ENCODE measurements at regions not wholly inside any gene's neighbourhood (a gene's known extent, or its start where the extent isn't known, plus 50 kb on each side); places are given as distances from the start of the nearest gene placed in this dataset.

DNA sequence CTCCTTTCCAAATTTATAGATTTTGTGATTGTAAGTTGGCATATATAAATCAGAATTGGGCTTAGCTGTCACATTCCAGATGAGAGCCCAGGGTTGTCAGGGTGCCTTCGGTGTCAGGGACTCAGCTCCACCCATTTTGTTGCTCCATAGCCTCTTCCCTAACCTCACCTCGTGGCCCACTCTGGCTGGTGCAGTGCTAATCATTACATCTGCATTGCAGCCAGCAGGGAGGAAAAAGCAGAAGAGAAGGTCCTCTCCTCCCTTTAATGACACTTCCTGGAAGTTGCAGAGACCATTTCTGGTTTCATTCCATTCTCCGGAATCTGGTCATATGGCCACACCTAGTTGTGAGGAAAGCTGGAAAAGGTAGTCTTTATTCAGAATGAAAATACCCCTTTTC lies 113.3 kb downstream of the CCT6B start:
- no peak for DNase-seq (ENCODE audit: low read depth)
- TF ChIP-seq, protein P1, sequence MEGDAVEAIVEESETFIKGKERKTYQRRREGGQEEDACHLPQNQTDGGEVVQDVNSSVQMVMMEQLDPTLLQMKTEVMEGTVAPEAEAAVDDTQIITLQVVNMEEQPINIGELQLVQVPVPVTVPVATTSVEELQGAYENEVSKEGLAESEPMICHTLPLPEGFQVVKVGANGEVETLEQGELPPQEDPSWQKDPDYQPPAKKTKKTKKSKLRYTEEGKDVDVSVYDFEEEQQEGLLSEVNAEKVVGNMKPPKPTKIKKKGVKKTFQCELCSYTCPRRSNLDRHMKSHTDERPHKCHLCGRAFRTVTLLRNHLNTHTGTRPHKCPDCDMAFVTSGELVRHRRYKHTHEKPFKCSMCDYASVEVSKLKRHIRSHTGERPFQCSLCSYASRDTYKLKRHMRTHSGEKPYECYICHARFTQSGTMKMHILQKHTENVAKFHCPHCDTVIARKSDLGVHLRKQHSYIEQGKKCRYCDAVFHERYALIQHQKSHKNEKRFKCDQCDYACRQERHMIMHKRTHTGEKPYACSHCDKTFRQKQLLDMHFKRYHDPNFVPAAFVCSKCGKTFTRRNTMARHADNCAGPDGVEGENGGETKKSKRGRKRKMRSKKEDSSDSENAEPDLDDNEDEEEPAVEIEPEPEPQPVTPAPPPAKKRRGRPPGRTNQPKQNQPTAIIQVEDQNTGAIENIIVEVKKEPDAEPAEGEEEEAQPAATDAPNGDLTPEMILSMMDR (conservative IDR thresholded peaks at IDR 0.05; ENCODE audit: low read depth, low read length), result no peak
- no peak overlapping the region for H3K4me3 ChIP-seq (ENCODE audit: low read depth, low read length)

DNA sequence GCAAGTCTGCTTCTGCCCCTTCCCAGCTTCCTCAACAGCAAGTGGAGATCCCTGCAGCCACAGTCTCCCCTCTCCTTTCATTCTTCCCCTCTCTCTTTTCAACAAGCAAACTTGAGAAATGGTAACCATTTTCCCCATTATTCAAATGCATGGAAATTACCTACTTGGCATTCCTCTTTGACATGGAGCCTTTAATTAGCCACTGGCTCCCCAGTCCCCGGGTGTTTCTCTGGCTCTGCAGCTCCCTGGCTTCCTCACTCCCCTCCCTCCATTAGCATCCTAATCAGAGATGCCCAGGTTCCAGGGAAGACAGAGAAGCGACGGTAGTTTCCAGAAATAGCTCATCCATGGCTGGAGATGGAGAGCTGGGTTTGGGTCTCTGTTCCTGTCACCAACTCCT lies 116.0 kb downstream of the CCT6B start:
- no peak for DNase-seq (ENCODE audit: low read depth)
- no peak overlapping the region for H3K4me3 ChIP-seq (ENCODE audit: low read depth, low read length)
- TF ChIP-seq, protein P1 (conservative IDR thresholded peaks at IDR 0.05; ENCODE audit: low read depth, low read length), result no peak

DNA sequence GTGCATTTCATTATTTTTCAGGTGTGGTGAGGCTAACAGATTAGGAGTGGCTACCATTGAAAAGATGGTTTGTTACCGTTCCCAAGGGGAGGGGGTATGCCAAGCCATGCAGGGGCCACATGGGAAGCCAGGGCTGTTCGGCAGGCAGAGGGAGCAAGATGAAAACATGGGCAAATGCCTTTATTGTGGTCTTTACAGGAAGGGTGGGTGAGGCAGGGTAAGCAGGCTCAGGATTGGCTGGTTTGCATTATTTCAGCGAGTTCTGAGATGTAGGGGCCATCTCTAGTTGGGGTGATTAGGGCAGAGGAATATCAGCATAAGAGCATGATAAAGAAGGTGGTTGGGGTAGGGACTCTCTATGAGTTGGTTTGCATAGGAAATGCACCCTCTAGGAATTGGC lies 117.6 kb downstream of the CCT6B start:
- no peak for DNase-seq (ENCODE audit: low read depth)
- TF ChIP-seq, protein P1 (conservative IDR thresholded peaks at IDR 0.05; ENCODE audit: low read depth, low read length), result no peak
- H3K4me3 ChIP-seq (ENCODE audit: low read depth, low read length), result no peak overlapping the region

DNA sequence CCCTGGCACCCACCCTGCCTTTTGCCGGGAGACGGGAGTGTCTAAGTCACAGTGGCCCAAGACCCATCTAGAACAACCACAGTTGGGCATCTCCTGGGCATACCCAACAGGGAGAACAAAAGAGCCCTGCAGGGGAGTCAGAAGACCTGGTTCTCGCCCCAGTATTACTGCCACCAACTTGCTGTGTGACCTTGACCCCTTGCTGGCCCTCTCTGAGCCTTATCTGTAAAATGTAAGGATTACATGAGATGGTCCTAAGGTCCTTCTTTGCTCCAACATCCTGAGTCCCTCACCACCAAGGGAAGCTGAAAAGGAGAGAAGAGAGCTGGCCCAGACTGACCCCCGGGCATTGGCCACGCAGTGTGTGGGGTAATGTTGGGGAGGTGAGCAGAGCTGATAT lies 119.0 kb downstream of the CCT6B start:
- H3K4me3 ChIP-seq (ENCODE audit: low read depth, low read length), result no peak overlapping the region
- no peak for DNase-seq (ENCODE audit: low read depth)
- TF ChIP-seq, protein P1 (conservative IDR thresholded peaks at IDR 0.05; ENCODE audit: low read depth, low read length), result no peak

DNA sequence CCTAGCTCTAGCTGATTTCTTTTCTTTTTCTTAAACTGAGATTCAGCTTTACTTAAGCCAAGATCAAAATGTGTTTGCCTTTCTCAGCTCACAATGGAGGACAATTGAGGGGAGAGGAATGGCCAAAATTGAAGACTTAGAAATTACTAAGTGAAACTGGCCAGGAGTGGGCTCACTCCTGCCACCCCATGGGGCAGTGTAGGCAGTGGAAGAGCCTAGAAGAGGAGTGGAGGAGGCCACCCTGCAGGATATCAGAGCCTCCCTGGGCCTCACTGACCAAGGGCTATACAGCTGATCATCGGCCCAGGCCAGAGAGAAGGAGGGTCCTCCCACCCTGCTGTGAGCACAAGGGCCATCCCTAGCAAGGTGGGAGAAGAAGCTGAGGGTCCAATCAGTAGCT lies 119.8 kb downstream of the CCT6B start:
- no peak overlapping the region for H3K4me3 ChIP-seq (ENCODE audit: low read depth, low read length)
- TF ChIP-seq, protein P1 (conservative IDR thresholded peaks at IDR 0.05; ENCODE audit: low read depth, low read length), result peak; percentile 39
- no peak for DNase-seq (ENCODE audit: low read depth)

DNA sequence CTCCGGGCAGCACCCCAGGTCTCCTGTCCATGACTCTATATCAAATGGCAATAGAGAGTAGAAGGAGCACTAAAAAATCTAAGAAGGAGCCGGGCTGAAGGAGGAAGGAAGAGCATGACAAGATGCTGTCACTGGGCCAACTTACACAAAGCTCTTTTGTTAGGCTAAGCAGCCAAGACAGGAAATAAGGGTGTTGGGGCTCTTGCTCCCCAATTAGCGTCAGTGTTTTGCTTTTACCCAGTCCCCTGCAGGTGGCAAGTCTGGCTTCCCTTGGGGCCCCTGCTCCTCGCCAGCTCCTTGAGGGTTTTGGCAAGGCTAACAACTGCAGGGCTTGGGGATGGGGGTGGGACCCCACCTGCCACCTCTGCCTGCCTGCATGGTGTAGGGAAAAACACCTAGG lies 120.5 kb downstream of the CCT6B start:
- no peak overlapping the region for H3K4me3 ChIP-seq (ENCODE audit: low read depth, low read length)
- TF ChIP-seq, protein P1 (conservative IDR thresholded peaks at IDR 0.05; ENCODE audit: low read depth, low read length), result no peak
- DNase-seq (ENCODE audit: low read depth), result no peak

DNA sequence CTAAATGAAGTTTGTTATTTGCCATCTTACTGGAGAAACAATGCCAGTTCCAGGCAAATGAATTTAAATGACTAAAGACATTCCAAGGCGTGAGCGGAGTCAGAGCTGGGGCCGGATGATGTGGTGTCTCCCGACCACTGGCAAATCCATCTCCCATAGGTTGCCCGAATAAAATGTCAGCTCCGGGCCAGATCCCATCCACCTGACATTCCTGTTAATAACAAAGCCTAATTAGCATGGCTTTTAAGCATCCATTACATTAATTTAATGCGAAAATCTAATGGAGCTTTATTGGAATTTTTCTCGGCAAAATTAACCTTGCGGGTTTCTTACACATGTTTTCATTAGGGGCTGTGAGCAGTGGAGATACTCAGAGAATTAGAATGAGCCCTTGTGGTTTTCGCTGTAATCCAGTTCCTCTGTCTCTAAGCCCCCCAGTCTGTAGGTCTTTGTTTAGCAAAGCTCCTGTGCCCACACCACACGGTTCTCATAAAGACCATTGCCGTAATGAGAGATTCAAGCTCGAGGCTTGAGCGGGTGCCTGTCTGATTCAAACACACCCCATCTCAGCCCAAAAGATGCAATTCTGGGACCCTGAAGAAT lies 123.3 kb downstream of the CCT6B start:
- TF ChIP-seq, protein P1 (conservative IDR thresholded peaks at IDR 0.05; ENCODE audit: low read depth, low read length), result no peak
- no peak for DNase-seq (ENCODE audit: low read depth)
- no peak overlapping the region for H3K4me3 ChIP-seq (ENCODE audit: low read depth, low read length)

All from epithelial cell of proximal tubule (primary cell).